Renal pelvis (tissue), 1 donor: ENCODE measurements at regions not wholly inside any gene's neighbourhood (a gene's known extent, or its start where the extent isn't known, plus 50 kb on each side); places are given as distances from the start of the nearest gene placed in this dataset.

Experiments used
- DNase-seq: peaks from one replicate; pipeline ENCODE4 v3.0.0-alpha.2; 2013

- no peak for DNase-seq
These were observed 201.3 kb upstream of the RARB start for GRCh38 chr3:25226747-25227146.

GRCh38 chr3:25229586-25229985, 198.5 kb upstream of the RARB start:
- DNase-seq = peak; percentile 44

GRCh38 chr3:25235031-25235430, 193.0 kb upstream of the RARB start:
- DNase-seq = no peak

GRCh38 chr3:25235466-25235865, 192.6 kb upstream of the RARB start:
- no peak for DNase-seq

- DNase-seq = no peak
These were observed 190.5 kb upstream of the RARB start for GRCh38 chr3:25237602-25238001.

GRCh38 chr3:25239042-25239441, 189.0 kb upstream of the RARB start:
- no peak for DNase-seq

GRCh38 chr3:25246913-25247312, 181.2 kb upstream of the RARB start:
- DNase-seq = no peak

GRCh38 chr3:25252291-25252690, 175.8 kb upstream of the RARB start:
- DNase-seq = no peak

- no peak for DNase-seq
These were observed 171.0 kb upstream of the RARB start for GRCh38 chr3:25257026-25257425.

GRCh38 chr3:25259871-25260270, 168.2 kb upstream of the RARB start:
- DNase-seq = no peak

- DNase-seq = no peak
These were observed 165.7 kb upstream of the RARB start for GRCh38 chr3:25262322-25262721.

GRCh38 chr3:25265284-25265683, 162.8 kb upstream of the RARB start:
- DNase-seq = no peak

GRCh38 chr3:25266677-25267076, 161.4 kb upstream of the RARB start:
- no peak for DNase-seq

GRCh38 chr3:25272090-25272489, 156.0 kb upstream of the RARB start:
- no peak for DNase-seq

GRCh38 chr3:25273582-25274171, 154.4 kb upstream of the RARB start:
- no peak for DNase-seq

GRCh38 chr3:25277503-25277902, 150.6 kb upstream of the RARB start:
- no peak for DNase-seq

GRCh38 chr3:25281041-25281731, 146.9 kb upstream of the RARB start:
- DNase-seq = no peak

- DNase-seq = no peak
These were observed 146.3 kb upstream of the RARB start for GRCh38 chr3:25281732-25282126.

GRCh38 chr3:25283613-25284012, 144.4 kb upstream of the RARB start:
- no peak for DNase-seq

GRCh38 chr3:25284249-25284648, 143.8 kb upstream of the RARB start:
- DNase-seq = no peak

- no peak for DNase-seq
These were observed 140.7 kb upstream of the RARB start for GRCh38 chr3:25287291-25287884.

- DNase-seq = no peak
These were observed 139.7 kb upstream of the RARB start for GRCh38 chr3:25288413-25288812.

- DNase-seq = no peak
These were observed 138.9 kb upstream of the RARB start for GRCh38 chr3:25289156-25289555.

- no peak for DNase-seq
These were observed 138.4 kb upstream of the RARB start for GRCh38 chr3:25289663-25290062.
